Erythroblast (primary cell): ENCODE measurements at regions not wholly inside any gene's neighbourhood (a gene's known extent, or its start where the extent isn't known, plus 50 kb on each side); places are given as distances from the start of the nearest gene placed in this dataset.

ENCODE experiments used
- DNase-seq, 2 experiments: peaks; one replicate each; lab custom pipeline; 2025; lab: John Stamatoyannopoulos, UW
- GATA1 ChIP-seq: IDR thresholded peaks from 2 replicates; pipeline ENCODE4 v1.6.1; 2011; ENCODE audit warnings: low read depth, mild to moderate bottlenecking, control low read depth, low read length, moderate library complexity
- POLR2A ChIP-seq: IDR thresholded peaks from 2 replicates; pipeline ENCODE4 v1.6.1; 2011; ENCODE audit warnings: mild to moderate bottlenecking, low read length

DNA sequence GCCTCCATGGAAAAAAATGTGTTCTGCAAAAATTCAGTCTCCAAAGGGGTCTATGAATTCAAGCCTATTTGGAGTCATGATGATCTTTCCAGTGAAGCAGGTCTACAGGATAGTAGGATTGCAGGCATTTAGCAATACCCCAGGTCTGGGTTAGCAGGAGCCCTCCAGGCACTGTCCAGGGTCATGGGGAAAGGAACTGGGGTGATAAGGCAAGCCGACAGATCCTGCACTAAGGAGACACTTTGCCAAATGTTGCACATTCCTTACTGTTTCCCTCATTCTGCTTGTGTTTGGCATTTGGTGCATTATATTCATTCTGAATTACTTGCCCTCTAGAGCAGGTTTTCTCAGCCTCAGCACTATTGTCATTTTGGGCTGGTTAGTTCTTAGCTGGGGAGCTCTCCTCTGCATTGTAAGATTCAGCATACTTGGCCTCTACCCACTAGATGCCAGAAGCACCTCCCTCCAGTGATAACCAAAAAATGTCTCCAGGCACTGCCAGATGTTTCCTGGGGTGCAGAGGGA, 333.3 kb upstream of the PLXNA2 start:
- no peak for DNase-seq
- TF ChIP-seq GATA1 (no peak), POLR2A (no peak)

DNA sequence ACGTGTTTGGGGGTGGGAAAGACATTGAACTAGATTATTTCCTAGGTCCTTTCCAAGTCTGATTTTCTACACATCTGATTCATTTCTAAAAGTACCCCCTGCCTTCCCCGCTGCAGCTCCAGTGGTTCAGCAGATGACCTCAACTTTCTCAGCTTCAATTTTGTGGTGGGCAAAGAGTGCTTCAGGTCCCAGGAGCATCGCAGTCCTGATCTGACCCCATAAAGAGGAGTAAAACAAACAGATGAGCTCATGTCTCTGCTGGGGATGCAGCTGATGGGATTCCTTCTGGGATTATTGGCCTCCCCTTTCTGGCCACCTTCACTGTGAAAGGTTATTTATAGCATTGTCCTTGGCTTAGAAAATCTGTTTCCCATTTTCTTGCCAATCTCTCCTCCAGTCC, 337.0 kb upstream of the PLXNA2 start:
- TF ChIP-seq POLR2A (no peak), GATA1 (no peak)
- DNase-seq: no peak

DNA sequence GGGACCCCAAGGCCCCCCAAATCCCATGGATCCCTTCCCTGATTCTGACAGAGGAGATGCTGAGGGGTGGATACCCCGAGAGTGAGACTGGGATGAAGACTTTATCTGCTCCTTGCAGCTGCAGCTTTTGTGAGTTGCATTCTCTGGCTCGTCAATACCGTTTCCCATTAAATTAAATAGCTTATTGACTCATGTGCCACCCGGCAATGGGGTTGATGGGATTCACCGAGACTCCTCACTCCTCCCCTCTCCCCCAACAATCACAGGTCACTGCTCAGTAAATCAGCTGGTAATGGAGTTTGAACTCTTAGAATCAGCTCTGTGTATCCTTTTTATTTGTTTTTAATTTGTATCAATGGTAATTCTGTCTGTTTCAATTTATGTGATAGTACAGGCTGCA, 337.5 kb upstream of the PLXNA2 start:
- DNase-seq: no peak
- TF ChIP-seq GATA1 (no peak), POLR2A (no peak)

DNA sequence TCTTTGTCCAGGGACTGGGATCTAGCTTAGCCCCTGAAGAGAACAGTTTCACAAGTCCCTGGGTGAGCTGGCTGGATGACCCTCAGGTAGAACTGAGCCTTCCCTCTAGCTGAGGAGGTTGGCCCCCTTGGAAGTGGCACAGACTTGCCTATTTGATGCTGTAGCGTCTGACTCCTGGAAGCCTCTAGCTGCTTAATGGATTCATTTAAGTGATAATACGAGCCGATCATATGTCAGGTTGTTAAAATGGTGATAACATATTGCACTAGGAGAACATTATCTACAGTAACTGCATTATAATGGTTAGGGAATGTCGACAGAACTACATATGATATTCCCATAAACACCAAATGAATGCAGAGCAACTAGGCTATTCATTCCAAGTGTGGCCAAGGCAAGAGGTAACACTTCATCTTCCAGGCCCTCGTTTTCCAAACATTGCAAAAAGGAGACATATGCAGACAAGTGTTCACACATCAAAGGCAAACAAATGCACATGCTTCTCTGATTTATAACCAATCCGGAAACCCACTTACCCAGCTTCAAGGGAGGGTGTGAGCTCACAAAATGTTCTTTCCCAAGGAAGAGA, 340.1 kb upstream of the PLXNA2 start:
- DNase-seq: no peak
- TF ChIP-seq GATA1: no peak
- TF ChIP-seq POLR2A: no peak

DNA sequence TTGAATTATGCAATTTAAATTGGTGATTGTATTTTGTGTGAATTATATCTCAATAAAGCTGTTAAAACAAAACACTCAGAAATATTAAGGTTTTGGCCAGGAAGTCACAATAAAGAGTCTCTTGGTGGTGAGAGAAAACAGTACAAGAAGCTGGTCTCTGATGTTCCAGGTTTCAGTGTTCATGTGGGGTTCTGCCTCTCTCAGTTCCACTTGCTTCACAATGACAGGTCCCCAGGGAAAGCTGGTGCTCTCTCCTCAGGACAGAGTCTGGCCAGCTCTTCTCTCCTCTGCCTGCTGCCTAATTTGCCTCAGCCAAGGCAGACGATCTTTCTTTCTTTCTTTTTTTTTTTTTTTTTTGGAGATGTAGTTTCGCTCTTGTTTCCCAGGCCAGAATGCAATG, 342.9 kb upstream of the PLXNA2 start:
- TF ChIP-seq POLR2A: no peak
- no peak for TF ChIP-seq GATA1
- no peak for DNase-seq

DNA sequence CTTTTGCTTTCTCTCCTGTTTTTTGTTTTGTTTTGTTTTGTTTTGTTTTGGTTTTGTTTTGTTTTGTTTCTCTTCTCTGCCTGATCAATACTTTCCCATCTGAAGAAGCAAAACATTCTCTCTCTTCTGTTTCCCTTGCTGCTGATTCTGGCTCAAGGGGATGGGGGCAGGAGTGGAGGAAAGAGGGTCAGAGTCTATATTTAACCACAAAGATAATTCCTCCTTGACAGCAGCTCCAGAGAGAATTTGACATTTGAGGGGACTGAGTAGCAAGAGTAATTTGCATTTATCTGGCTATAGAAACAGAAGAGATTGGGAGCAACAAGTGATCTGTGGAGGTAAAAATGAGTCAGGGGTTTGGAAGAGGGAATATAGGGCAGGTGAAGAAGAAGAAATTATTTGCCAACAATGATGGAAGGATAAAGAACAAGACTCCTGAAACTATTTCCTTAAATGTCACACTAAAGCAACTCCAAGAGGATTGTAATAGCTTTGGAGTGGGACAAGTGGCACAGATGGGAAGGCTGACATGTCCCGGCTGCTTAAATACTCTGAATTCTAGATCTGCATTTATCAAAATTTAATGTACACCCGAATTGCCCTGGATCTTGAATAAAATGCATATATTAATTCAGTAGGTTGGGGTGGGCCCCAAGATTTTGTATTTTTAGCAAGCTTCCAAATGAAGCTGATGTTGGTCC, 349.3 kb upstream of the PLXNA2 start:
- TF ChIP-seq GATA1 (no peak), POLR2A (no peak)

DNA sequence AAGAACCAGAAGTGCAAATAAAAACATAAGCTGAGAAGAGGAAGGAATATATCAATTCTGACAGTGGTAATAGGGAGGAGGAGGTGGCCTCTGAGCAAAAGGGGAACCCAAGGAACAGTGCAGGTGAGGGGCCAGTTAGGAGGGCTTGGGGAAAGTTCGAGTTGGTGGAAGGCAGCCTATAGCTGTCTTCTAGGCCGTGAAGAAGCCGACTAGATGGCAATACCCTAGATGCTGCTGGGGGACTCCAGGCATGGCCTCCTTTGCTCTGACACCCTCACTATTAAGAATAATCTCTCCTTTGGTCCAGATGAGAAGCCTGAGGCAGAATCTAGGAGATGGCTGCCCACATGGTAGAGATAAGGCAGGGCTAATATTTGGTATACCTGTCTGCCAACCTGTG, 351.1 kb upstream of the PLXNA2 start:
- no peak for DNase-seq
- TF ChIP-seq POLR2A: no peak
- TF ChIP-seq GATA1: no peak

More for the DNA sequence above, 349.3 kb upstream of the PLXNA2 start:
- no peak for DNase-seq

DNA sequence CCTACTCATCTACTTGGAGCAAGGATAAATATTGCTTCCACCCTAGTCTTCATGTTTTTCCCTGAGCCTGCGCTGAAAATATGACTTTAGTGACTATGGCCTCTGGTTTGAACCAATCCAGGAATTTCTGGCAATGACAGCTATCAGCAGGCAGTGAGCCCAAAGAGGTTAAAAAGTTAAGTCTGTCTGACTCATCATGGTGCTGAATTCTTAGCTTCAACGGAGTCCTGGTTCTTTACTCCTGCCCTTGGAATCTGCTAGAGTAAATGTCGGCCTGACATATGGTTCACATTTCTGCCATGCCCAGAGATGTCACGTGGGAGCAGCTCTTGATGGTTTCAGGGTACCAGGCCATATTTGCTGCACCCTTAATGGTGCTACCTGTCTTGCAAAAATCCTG, 351.6 kb upstream of the PLXNA2 start:
- DNase-seq: no peak
- TF ChIP-seq POLR2A (no peak), GATA1 (no peak)

DNA sequence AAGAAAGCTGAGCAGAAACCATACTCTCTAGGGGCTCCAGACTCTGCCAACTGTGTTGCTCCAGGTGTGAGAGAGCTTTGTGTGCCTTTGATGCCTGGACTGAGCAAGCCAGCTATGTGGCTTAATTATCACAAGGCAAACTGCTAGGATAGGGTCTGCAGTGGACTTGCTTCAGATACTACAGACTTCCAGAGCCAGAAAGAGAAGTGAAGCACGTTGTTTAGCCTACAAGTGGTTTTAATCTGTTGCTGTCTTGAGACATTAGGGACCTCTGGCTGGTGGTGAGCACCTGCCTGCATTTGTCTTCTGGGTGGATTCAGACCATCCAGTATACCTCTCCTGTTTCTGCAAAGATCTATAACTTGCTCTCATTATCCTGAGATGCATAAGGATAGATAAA, 353.4 kb upstream of the PLXNA2 start:
- TF ChIP-seq GATA1 (no peak), POLR2A (no peak)
- DNase-seq: no peak

DNA sequence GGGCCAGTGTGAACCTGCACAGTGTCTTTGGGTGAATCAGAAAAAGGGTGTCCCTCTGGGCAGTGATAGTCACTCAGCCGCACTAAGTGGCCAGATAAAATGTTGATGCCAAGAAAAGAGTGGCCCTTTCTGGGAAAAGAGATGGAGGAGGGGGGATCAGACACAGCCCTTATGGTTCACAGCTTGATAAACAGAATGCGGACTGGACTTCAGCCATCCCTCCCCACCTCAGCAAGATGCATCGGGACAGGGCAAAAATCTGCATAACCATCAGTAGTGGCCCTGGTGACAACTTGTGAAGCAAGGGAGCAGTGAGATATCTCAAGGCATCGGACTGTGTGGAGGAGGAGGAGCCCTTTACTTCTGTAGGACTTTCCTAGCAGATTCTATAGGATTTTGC, 353.8 kb upstream of the PLXNA2 start:
- no peak for DNase-seq
- TF ChIP-seq POLR2A (no peak), GATA1 (no peak)

DNA sequence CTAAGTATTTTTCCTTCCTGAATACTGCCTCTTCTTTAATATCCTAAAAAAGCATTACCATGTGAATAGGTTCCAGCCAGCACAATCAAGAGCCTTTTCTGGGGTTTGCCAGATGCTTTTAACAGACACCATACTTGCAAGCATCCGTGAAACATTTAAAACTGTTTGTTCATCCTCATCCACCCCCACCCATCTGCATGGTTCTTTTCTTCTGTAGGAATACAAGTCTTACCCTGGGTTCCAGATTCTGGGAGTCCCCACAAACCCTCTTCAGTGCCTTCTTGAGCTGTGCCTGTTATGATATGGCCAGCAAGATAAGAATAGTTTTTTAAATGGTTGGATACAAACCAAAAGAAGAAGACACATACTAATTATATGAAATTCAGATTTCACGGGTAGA, 354.9 kb upstream of the PLXNA2 start:
- TF ChIP-seq POLR2A (no peak), GATA1 (no peak)
- DNase-seq: no peak

DNA sequence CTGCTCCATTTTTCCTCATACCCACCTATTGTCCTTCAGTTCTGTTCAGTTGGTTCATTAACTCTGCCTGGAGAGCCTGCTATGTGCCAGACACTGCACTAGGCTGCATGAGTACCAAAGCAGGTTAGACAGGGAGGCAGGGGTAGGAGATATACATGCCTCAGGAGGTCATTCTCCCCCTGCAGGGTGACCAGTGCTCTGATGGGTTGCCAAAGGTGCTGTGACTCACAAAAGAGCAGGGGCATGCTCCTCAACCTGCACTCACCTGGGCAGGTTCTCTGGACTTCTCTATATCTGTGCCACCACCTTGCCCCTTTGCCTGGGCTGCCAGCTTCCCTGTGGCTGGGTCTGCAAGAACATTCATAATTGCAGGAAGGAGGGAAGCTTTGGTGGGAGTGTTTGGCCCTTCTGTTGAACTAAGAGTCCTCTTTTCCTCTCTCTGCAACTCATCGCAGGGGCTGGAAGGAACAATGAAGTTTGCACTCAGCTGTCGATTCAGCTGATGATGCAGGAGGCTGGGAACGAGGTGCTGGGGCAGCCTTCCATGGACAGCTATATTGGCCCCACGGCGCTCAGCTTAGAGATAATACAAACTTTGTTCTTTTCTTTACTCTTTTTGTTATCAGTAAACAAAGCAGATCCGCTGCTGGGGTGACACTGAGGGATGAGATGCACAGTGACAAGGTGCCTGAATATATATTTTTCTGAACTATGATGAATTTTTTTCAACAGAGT, 356.4 kb upstream of the PLXNA2 start:
- no peak for DNase-seq
- no peak for TF ChIP-seq POLR2A
- no peak for TF ChIP-seq GATA1

DNA sequence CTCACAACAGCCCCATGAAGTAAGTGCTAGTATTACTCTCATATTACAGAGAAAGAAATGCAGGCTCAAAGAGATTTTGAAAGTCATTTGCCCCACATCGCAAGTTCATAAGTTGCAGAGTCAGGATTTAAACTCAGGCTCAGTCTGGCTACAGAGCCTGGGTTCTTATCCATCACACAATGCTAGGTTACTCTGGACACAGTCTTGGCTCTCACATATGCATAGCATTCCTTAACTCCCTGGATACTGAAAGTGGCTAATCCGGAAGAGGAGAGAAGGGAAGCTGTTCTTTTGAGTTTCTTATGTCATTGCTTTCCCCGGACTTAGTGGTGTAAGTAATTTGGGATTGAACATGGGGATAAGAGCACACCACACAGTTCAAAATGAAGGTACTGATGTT, 357.4 kb upstream of the PLXNA2 start:
- no peak for DNase-seq
- no peak for TF ChIP-seq GATA1
- no peak for TF ChIP-seq POLR2A

DNA sequence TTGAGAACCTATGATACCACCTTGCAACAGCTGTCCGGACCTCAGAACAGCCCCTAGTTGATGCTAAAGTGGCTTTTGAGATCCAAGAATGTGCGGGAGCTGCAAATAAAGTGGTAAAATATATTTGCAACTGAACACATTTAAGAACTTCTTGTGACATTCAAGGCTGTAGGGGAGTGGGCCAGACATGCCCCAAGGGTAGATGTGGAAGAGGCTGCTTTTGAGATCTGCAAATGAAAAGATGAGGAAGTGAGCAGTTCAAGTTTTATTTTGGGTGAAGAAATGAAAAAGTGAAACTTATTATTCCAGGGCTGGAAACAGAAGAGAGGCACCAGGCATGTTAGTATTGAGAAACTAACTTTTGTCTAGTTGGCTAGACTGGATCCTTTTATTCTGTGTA, 359.5 kb upstream of the PLXNA2 start:
- TF ChIP-seq GATA1 (no peak), POLR2A (no peak)
- no peak for DNase-seq
